ENCODE measurements at regions not wholly inside any gene's neighbourhood (a gene's known extent, or its start where the extent isn't known, plus 50 kb on each side); places are given as distances from the start of the nearest gene placed in this dataset.

- no peaks in the 10 kb centered on the region for H3K4me1 Mint-ChIP-seq (ENCODE audit: low read depth)
- no peak overlapping the region for H3K4me3 Mint-ChIP-seq
- H3K9me3 Mint-ChIP-seq = no peaks in the 10 kb centered on the region
- H3K27me3 Mint-ChIP-seq (ENCODE audit: insufficient read depth) = peaks cover 6% of the 10 kb centered on the region; the same call in 1 of the 2 replicates
- H3K27ac Mint-ChIP-seq = no peak overlapping the region
- H3K36me3 Mint-ChIP-seq (ENCODE audit: low read depth) = no peaks in the 10 kb centered on the region
- TF ChIP-seq CTCF (IDR thresholded peaks at IDR 0.05) = no peak
- no peak for DNase-seq
Observed at GRCh38 chrX:104432321-104432720, 133.7 kb upstream of the IL1RAPL2 start.

- no peak for TF ChIP-seq CTCF (IDR thresholded peaks at IDR 0.05)
- Mint-ChIP-seq H3K9me3 (no peaks in the 10 kb centered on the region), H3K27me3 (ENCODE audit: insufficient read depth) (peaks cover 9% of the 10 kb centered on the region; the same call in 1 of the 2 replicates), H3K4me3 (no peak overlapping the region), H3K36me3 (ENCODE audit: low read depth) (no peaks in the 10 kb centered on the region), H3K4me1 (ENCODE audit: low read depth) (no peaks in the 10 kb centered on the region), H3K27ac (no peak overlapping the region)
- no peak for DNase-seq
Observed at GRCh38 chrX:104430742-104431119, 135.3 kb upstream of the IL1RAPL2 start.

- DNase-seq = no peak
- H3K4me1 Mint-ChIP-seq (ENCODE audit: low read depth) = no peaks in the 10 kb centered on the region
- no peak overlapping the region for H3K4me3 Mint-ChIP-seq
- no peak overlapping the region for H3K27ac Mint-ChIP-seq
- peaks cover 8% of the 10 kb centered on the region; the same call in 1 of the 2 replicates for H3K27me3 Mint-ChIP-seq (ENCODE audit: insufficient read depth)
- no peaks in the 10 kb centered on the region for H3K9me3 Mint-ChIP-seq
- no peaks in the 10 kb centered on the region for H3K36me3 Mint-ChIP-seq (ENCODE audit: low read depth)
- TF ChIP-seq CTCF (IDR thresholded peaks at IDR 0.05) = no peak
Observed at GRCh38 chrX:104430072-104430741, 135.8 kb upstream of the IL1RAPL2 start.

- peak; percentile 18 for DNase-seq
- no peak for TF ChIP-seq CTCF (IDR thresholded peaks at IDR 0.05)
- Mint-ChIP-seq H3K27me3 (ENCODE audit: insufficient read depth) (peaks cover 8% of the 10 kb centered on the region; the same call in 1 of the 2 replicates), H3K9me3 (no peaks in the 10 kb centered on the region), H3K27ac (no peak overlapping the region), H3K36me3 (ENCODE audit: low read depth) (no peaks in the 10 kb centered on the region), H3K4me3 (no peak overlapping the region), H3K4me1 (ENCODE audit: low read depth) (no peaks in the 10 kb centered on the region)
Observed at GRCh38 chrX:104428231-104428630, 137.8 kb upstream of the IL1RAPL2 start.

- no peak overlapping the region for H3K27ac Mint-ChIP-seq
- H3K36me3 Mint-ChIP-seq (ENCODE audit: low read depth) = no peaks in the 10 kb centered on the region
- H3K4me1 Mint-ChIP-seq (ENCODE audit: low read depth) = no peaks in the 10 kb centered on the region
- no peak for TF ChIP-seq CTCF (IDR thresholded peaks at IDR 0.05)
- no peak for DNase-seq
- peaks cover 8% of the 10 kb centered on the region; the same call in 1 of the 2 replicates for H3K27me3 Mint-ChIP-seq (ENCODE audit: insufficient read depth)
- no peaks in the 10 kb centered on the region for H3K9me3 Mint-ChIP-seq
- H3K4me3 Mint-ChIP-seq = no peak overlapping the region
Observed at GRCh38 chrX:104427693-104428092, 138.3 kb upstream of the IL1RAPL2 start.

Measured in HFFc6 (cell line).